HCT116 (cell line): ENCODE measurements at regions not wholly inside any gene's neighbourhood (a gene's known extent, or its start where the extent isn't known, plus 50 kb on each side); places are given as distances from the start of the nearest gene placed in this dataset.

Source experiments
- CEBPB ChIP-seq: IDR thresholded peaks from 2 replicates; pipeline ENCODE4 v1.6.1; 2012; ENCODE audit warnings: low read depth
- CTCF ChIP-seq, 3 experiments: fragments of 200-600 bp in 1 of 3; sonication (generic) in 1 of 3; IDR thresholded peaks in 2 of 3; conservative IDR thresholded peaks in 1 of 3; 2 replicates each; pipeline ENCODE4 v1.5.1; 2012 to 2017; ENCODE audit warnings: low read depth in 2 of 3, low read length in 2 of 3, antibody characterized with exemption in 1 of 3, borderline replicate concordance in 1 of 3, control low read depth in 1 of 3, mild to moderate bottlenecking in 1 of 3, mixed read lengths in 1 of 3, mixed run types in 1 of 3, moderate library complexity in 1 of 3; ENCODE audit not compliant: insufficient read depth in 1 of 3
- EZH2 ChIP-seq: fragments of 200-600 bp; sonication (generic); IDR thresholded peaks from 2 replicates; pipeline ENCODE4 v1.6.1; 2017; ENCODE audit warnings: antibody characterized with exemption, mixed run types
- EZH2phosphoT487 ChIP-seq: fragments of 200-600 bp; IDR thresholded peaks from 2 replicates; pipeline ENCODE4 v1.6.1; 2018; ENCODE audit warnings: antibody characterized with exemption, borderline replicate concordance
- JUND ChIP-seq: IDR thresholded peaks from 2 replicates; pipeline ENCODE4 v1.6.1; 2012
- MAX ChIP-seq: IDR thresholded peaks from 2 replicates; pipeline ENCODE4 v1.6.1; 2012
- POLR2A ChIP-seq: IDR thresholded peaks from 2 replicates; pipeline ENCODE4 v1.7.0; 2011; ENCODE audit warnings: borderline replicate concordance; ENCODE audit not compliant: insufficient read depth, insufficient read length; ENCODE audit errors: extremely low read depth
- POLR2AphosphoS5 ChIP-seq: IDR thresholded peaks from 2 replicates; pipeline ENCODE4 v1.6.1; 2011; ENCODE audit warnings: mild to moderate bottlenecking, low read depth, low read length, moderate library complexity
- REST ChIP-seq: IDR thresholded peaks from 2 replicates; pipeline ENCODE4 v1.6.1; 2012; ENCODE audit warnings: low read depth
- SRF ChIP-seq: IDR thresholded peaks from 2 replicates; pipeline ENCODE4 v1.6.1; 2012; ENCODE audit warnings: low read depth
- ZFX ChIP-seq: fragments of 450-650 bp; IDR thresholded peaks from 2 replicates; pipeline ENCODE4 v1.6.1; 2017
- TF ChIP-seq, protein P1 (sequence below): IDR thresholded peaks from 2 replicates; pipeline ENCODE4 v1.6.1; 2012

DNA sequence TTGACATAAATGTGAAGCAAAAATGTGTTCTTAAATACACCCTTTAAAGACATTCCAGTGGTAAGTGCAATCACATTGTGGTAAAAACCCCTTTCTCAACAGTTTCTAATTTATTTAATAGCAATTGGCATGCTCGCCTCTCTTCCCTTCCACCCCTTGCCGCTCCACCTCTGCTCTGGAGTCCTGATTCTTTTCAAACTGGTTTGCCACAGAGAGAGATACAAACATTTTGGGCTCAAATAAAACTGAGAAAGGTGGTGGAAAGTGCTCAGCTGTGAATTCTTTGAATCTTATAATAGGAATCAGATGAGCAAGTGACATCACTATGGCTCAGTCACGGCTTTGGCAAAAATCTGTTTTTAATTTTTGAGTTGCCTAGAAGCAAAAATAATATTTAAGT lies 993.9 kb downstream of the GALC start:
- TF ChIP-seq EZH2 (no peak), SRF (no peak), CTCF (IDR thresholded peaks at IDR 0.05 in 2 of 3, conservative IDR thresholded peaks at IDR 0.05 in 1 of 3; ENCODE audit: borderline replicate concordance in 1 of 3, insufficient read depth in 1 of 3, low read depth in 2 of 3, low read length in 2 of 3) (no peak), REST (no peak), JUND (no peak), POLR2A (no peak), POLR2AphosphoS5 (no peak), EZH2phosphoT487 (no peak), ZFX (no peak), MAX (no peak), CEBPB (no peak)
- TF ChIP-seq, protein P1, sequence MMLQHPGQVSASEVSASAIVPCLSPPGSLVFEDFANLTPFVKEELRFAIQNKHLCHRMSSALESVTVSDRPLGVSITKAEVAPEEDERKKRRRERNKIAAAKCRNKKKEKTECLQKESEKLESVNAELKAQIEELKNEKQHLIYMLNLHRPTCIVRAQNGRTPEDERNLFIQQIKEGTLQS = no peak
